Neural cell (in vitro differentiated cells): ENCODE measurements at regions not wholly inside any gene's neighbourhood (a gene's known extent, or its start where the extent isn't known, plus 50 kb on each side); places are given as distances from the start of the nearest gene placed in this dataset.

ENCODE experiments used
- H2AFZ ChIP-seq: fragments of 200-600, 300-800 bp; sonication (generic), shearing (Covaris generic); 2 replicates; pipeline ENCODE4 v1.6.0; 2014; ENCODE audit warnings: low read depth, mild to moderate bottlenecking, antibody characterized with exemption, low read length, moderate library complexity
- H3F3A ChIP-seq: fragments of 200-600 bp; shearing (Covaris generic); 2 replicates; pipeline ENCODE4 v1.6.1; 2016; ENCODE audit warnings: mild to moderate bottlenecking, moderate library complexity, mixed read lengths, antibody characterized with exemption, low read length; ENCODE audit not compliant: insufficient read depth, poor library complexity, severe bottlenecking
- H3K27ac ChIP-seq: fragments of 200-600, 300-800 bp; sonication (generic), shearing (Covaris generic); 2 replicates; pipeline ENCODE4 v1.5.1; 2014; ENCODE audit warnings: mild to moderate bottlenecking, low read length, moderate library complexity
- H3K27me3 ChIP-seq: fragments of 300-800, 200-600 bp; sonication (generic), shearing (Covaris generic); 2 replicates; pipeline ENCODE4 v1.6.0; 2014; ENCODE audit warnings: mild to moderate bottlenecking, low read depth, low read length, moderate library complexity; ENCODE audit not compliant: insufficient read depth
- H3K36me3 ChIP-seq: fragments of 300-800, 200-600 bp; sonication (generic), shearing (Covaris generic); 2 replicates; pipeline ENCODE4 v1.5.1; 2014; ENCODE audit warnings: mild to moderate bottlenecking, antibody characterized with exemption, low read length, moderate library complexity; ENCODE audit not compliant: insufficient read depth
- H3K4me2 ChIP-seq: fragments of 300-800, 200-600 bp; sonication (generic), shearing (Covaris generic); 2 replicates; pipeline ENCODE4 v1.6.0; 2014; ENCODE audit warnings: mild to moderate bottlenecking, low read length
- H3K4me3 ChIP-seq: fragments of 300-800, 200-600 bp; sonication (generic), shearing (Covaris generic); 2 replicates; pipeline ENCODE4 v1.5.1; 2014; ENCODE audit warnings: mild to moderate bottlenecking, low read length, moderate library complexity
- H3K79me2 ChIP-seq: fragments of 200-600 bp; shearing (Covaris generic); replicated peaks from 2 replicates; pipeline ENCODE4 v1.6.0; 2014; ENCODE audit warnings: mild to moderate bottlenecking, low read length, moderate library complexity; ENCODE audit not compliant: insufficient read depth
- H3K9ac ChIP-seq: fragments of 300-800, 200-600 bp; sonication (generic), shearing (Covaris generic); 2 replicates; pipeline ENCODE4 v1.6.1; 2016; ENCODE audit warnings: mild to moderate bottlenecking, low read length, mixed read lengths
- H3K9me2 ChIP-seq: fragments of 200-600 bp; shearing (Covaris generic); 2 replicates; pipeline ENCODE4 v1.6.1; 2016; ENCODE audit warnings: mild to moderate bottlenecking, low read length, mixed read lengths; ENCODE audit not compliant: insufficient read depth
- H3K9me3 ChIP-seq: fragments of 200-600, 300-800 bp; sonication (generic), shearing (Covaris generic); 2 replicates; pipeline ENCODE4 v1.6.1; 2016; ENCODE audit warnings: mild to moderate bottlenecking, mixed run types, low read length, moderate library complexity, mixed read lengths
- H4K20me1 ChIP-seq: fragments of 200-600 bp; shearing (Covaris generic); 2 replicates; pipeline ENCODE4 v1.6.1; 2016; ENCODE audit warnings: mild to moderate bottlenecking, mixed run types; ENCODE audit not compliant: insufficient read depth
- EP300 ChIP-seq: fragments of 450-650 bp; conservative IDR thresholded peaks from 2 replicates; pipeline ENCODE4 v1.6.1; 2014; ENCODE audit warnings: antibody characterized with exemption, mild to moderate bottlenecking, moderate library complexity; ENCODE audit not compliant: poor library complexity, severe bottlenecking
- EZH2 ChIP-seq: fragments of 200-600, 300-800 bp; shearing (Covaris generic), sonication (generic); IDR thresholded peaks from 2 replicates; pipeline ENCODE4 v1.6.1; 2014; ENCODE audit warnings: antibody characterized with exemption, low read length, borderline replicate concordance, mild to moderate bottlenecking; ENCODE audit not compliant: insufficient read depth, poor library complexity, severe bottlenecking
- MXI1 ChIP-seq: fragments of 450-650 bp; conservative IDR thresholded peaks from 2 replicates; pipeline ENCODE4 v1.6.1; 2014; ENCODE audit warnings: antibody characterized with exemption, mild to moderate bottlenecking; ENCODE audit not compliant: poor library complexity, severe bottlenecking
- POLR2AphosphoS5 ChIP-seq: IDR thresholded peaks from 2 replicates; pipeline ENCODE4 v1.6.1; 2012
- RAD21 ChIP-seq: fragments of 450-650 bp; conservative IDR thresholded peaks from 2 replicates; pipeline ENCODE4 v1.6.1; 2014; ENCODE audit warnings: antibody characterized with exemption, mild to moderate bottlenecking, moderate library complexity
- SMC3 ChIP-seq: fragments of 450-650 bp; conservative IDR thresholded peaks from 2 replicates; pipeline ENCODE4 v1.6.1; 2014; ENCODE audit warnings: antibody characterized with exemption, mild to moderate bottlenecking, moderate library complexity; ENCODE audit not compliant: poor library complexity
- TAF1 ChIP-seq: IDR thresholded peaks from 2 replicates; pipeline ENCODE4 v1.6.1; 2012; ENCODE audit warnings: low read depth
- TF ChIP-seq, protein P1 (sequence below): IDR thresholded peaks from 2 replicates; pipeline ENCODE4 v1.6.1; 2012; ENCODE audit warnings: borderline replicate concordance
- TF ChIP-seq, protein P2 (sequence below): fragments of 450-650 bp; IDR thresholded peaks from 2 replicates; pipeline ENCODE4 v1.5.1; 2014; ENCODE audit warnings: antibody characterized with exemption, mild to moderate bottlenecking, moderate library complexity; ENCODE audit not compliant: poor library complexity, severe bottlenecking

DNA sequence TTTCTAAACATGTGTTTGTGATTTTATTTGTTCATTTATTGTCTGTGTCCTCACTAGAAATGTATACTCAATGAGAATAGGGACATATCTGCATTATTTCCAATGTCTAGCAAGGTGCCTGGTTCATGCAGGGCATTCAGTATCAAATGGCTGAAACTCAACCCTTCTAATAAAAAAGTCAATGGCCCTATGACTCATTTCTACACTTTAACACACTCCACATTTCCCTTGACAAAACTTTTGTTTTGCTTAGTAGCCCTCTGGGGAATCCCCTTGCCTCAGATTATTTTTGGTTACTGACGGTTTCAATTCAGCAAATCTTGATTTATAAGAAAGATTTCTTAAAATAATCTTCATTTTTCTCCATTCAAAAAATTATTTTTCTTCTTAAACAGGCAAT, 206.0 kb upstream of the DMRTA1 start:
- no peak overlapping the region for H3K4me2 ChIP-seq
- H3K9ac ChIP-seq, result no peak overlapping the region
- TF ChIP-seq SMC3 (no peak), EP300 (no peak), POLR2AphosphoS5 (no peak), RAD21 (no peak), MXI1 (no peak), TAF1 (no peak), EZH2 (no peak)
- TF ChIP-seq, protein P1, sequence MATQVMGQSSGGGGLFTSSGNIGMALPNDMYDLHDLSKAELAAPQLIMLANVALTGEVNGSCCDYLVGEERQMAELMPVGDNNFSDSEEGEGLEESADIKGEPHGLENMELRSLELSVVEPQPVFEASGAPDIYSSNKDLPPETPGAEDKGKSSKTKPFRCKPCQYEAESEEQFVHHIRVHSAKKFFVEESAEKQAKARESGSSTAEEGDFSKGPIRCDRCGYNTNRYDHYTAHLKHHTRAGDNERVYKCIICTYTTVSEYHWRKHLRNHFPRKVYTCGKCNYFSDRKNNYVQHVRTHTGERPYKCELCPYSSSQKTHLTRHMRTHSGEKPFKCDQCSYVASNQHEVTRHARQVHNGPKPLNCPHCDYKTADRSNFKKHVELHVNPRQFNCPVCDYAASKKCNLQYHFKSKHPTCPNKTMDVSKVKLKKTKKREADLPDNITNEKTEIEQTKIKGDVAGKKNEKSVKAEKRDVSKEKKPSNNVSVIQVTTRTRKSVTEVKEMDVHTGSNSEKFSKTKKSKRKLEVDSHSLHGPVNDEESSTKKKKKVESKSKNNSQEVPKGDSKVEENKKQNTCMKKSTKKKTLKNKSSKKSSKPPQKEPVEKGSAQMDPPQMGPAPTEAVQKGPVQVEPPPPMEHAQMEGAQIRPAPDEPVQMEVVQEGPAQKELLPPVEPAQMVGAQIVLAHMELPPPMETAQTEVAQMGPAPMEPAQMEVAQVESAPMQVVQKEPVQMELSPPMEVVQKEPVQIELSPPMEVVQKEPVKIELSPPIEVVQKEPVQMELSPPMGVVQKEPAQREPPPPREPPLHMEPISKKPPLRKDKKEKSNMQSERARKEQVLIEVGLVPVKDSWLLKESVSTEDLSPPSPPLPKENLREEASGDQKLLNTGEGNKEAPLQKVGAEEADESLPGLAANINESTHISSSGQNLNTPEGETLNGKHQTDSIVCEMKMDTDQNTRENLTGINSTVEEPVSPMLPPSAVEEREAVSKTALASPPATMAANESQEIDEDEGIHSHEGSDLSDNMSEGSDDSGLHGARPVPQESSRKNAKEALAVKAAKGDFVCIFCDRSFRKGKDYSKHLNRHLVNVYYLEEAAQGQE, result no peak
- TF ChIP-seq, protein P2, sequence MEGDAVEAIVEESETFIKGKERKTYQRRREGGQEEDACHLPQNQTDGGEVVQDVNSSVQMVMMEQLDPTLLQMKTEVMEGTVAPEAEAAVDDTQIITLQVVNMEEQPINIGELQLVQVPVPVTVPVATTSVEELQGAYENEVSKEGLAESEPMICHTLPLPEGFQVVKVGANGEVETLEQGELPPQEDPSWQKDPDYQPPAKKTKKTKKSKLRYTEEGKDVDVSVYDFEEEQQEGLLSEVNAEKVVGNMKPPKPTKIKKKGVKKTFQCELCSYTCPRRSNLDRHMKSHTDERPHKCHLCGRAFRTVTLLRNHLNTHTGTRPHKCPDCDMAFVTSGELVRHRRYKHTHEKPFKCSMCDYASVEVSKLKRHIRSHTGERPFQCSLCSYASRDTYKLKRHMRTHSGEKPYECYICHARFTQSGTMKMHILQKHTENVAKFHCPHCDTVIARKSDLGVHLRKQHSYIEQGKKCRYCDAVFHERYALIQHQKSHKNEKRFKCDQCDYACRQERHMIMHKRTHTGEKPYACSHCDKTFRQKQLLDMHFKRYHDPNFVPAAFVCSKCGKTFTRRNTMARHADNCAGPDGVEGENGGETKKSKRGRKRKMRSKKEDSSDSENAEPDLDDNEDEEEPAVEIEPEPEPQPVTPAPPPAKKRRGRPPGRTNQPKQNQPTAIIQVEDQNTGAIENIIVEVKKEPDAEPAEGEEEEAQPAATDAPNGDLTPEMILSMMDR, result no peak
- H3K9me2 ChIP-seq, result no peaks in the 10 kb centered on the region
- no peaks in the 10 kb centered on the region for H3K9me3 ChIP-seq
- no peak overlapping the region for H3K27ac ChIP-seq
- no peak overlapping the region for H3K4me3 ChIP-seq
- no peaks in the 10 kb centered on the region for H4K20me1 ChIP-seq
- H3F3A ChIP-seq, result no peaks in the 10 kb centered on the region
- H3K27me3 ChIP-seq, result no peaks in the 10 kb centered on the region
- H3K79me2 ChIP-seq, result no peaks in the 10 kb centered on the region
- H2AFZ ChIP-seq, result no peak overlapping the region
- no peaks in the 10 kb centered on the region for H3K36me3 ChIP-seq

DNA sequence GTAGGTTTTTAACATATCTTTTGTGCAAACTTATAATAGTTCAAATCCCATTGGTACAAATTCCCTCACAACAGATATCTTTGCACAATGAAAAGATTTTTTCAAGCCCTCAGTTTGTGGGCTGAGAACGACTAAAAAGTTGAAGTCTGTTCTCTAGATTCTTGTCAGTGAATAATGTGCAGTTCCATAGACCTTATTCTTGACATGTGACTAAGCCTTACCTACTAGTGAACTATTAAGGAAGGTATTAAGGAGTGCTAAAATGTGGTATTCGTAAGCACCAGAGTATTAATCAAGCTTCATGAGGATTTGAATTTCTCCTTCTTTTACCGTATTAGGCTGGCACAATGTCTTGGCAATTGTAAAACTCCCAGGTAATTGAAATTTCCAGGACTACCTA, 205.6 kb upstream of the DMRTA1 start:
- Histone ChIP-seq H3K4me3 (no peak overlapping the region), H3K36me3 (no peaks in the 10 kb centered on the region), H3K27ac (no peak overlapping the region), H4K20me1 (no peaks in the 10 kb centered on the region), H3K9me2 (no peaks in the 10 kb centered on the region), H3K79me2 (no peaks in the 10 kb centered on the region), H3K9me3 (no peaks in the 10 kb centered on the region), H3F3A (no peaks in the 10 kb centered on the region), H3K9ac (no peak overlapping the region), H3K27me3 (no peaks in the 10 kb centered on the region), H2AFZ (no peak overlapping the region), H3K4me2 (no peak overlapping the region)
- TF ChIP-seq EP300 (no peak), TAF1 (no peak), EZH2 (no peak), POLR2AphosphoS5 (no peak), RAD21 (no peak), MXI1 (no peak), SMC3 (no peak)
- TF ChIP-seq, protein P1, result no peak
- TF ChIP-seq, protein P2, result no peak
